ENCODE measurements at regions not wholly inside any gene's neighbourhood (a gene's known extent, or its start where the extent isn't known, plus 50 kb on each side); places are given as distances from the start of the nearest gene placed in this dataset.

- TF ChIP-seq ZHX1 (CRISPR knock-in tag; IDR thresholded peaks at IDR 0.05; ENCODE audit: low read depth): no peak
- no peak for TF ChIP-seq POLR2AphosphoS5 (IDR thresholded peaks at IDR 0.05; ENCODE audit: low read depth, low read length)
- no peak for TF ChIP-seq MED1 (CRISPR knock-in tag; IDR thresholded peaks at IDR 0.05)
- no peak for TF ChIP-seq HOXD1 (CRISPR knock-in tag; IDR thresholded peaks at IDR 0.05)
- TF ChIP-seq, protein P1, sequence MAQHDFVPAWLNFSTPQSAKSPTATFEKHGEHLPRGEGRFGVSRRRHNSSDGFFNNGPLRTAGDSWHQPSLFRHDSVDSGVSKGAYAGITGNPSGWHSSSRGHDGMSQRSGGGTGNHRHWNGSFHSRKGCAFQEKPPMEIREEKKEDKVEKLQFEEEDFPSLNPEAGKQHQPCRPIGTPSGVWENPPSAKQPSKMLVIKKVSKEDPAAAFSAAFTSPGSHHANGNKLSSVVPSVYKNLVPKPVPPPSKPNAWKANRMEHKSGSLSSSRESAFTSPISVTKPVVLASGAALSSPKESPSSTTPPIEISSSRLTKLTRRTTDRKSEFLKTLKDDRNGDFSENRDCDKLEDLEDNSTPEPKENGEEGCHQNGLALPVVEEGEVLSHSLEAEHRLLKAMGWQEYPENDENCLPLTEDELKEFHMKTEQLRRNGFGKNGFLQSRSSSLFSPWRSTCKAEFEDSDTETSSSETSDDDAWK (CRISPR knock-in tag; IDR thresholded peaks at IDR 0.05): no peak
- no peak for TF ChIP-seq YEATS2 (CRISPR knock-in tag; IDR thresholded peaks at IDR 0.05; ENCODE audit: borderline replicate concordance)
- TF ChIP-seq ASH2L (IDR thresholded peaks at IDR 0.05; ENCODE audit: insufficient read length, low read depth, low read length): no peak
- no peak for TF ChIP-seq JUND (CRISPR knock-in tag; IDR thresholded peaks at IDR 0.05)
- TF ChIP-seq DRAP1 (CRISPR knock-in tag; IDR thresholded peaks at IDR 0.05): no peak
- TF ChIP-seq ZNF24 (IDR thresholded peaks at IDR 0.05): no peak
- TF ChIP-seq ZNF816 (CRISPR knock-in tag; IDR thresholded peaks at IDR 0.05; ENCODE audit: borderline replicate concordance): no peak
- TF ChIP-seq CBFB (CRISPR knock-in tag; IDR thresholded peaks at IDR 0.05): no peak
- no peak for TF ChIP-seq XRCC5 (optimal IDR thresholded peaks at IDR 0.05; ENCODE audit: low read length)
- no peak for TF ChIP-seq POLR2A (IDR thresholded peaks at IDR 0.05; ENCODE audit: insufficient read depth in 1 of 2, low read depth in 2 of 2, low read length in 2 of 2)
- TF ChIP-seq, protein P2, sequence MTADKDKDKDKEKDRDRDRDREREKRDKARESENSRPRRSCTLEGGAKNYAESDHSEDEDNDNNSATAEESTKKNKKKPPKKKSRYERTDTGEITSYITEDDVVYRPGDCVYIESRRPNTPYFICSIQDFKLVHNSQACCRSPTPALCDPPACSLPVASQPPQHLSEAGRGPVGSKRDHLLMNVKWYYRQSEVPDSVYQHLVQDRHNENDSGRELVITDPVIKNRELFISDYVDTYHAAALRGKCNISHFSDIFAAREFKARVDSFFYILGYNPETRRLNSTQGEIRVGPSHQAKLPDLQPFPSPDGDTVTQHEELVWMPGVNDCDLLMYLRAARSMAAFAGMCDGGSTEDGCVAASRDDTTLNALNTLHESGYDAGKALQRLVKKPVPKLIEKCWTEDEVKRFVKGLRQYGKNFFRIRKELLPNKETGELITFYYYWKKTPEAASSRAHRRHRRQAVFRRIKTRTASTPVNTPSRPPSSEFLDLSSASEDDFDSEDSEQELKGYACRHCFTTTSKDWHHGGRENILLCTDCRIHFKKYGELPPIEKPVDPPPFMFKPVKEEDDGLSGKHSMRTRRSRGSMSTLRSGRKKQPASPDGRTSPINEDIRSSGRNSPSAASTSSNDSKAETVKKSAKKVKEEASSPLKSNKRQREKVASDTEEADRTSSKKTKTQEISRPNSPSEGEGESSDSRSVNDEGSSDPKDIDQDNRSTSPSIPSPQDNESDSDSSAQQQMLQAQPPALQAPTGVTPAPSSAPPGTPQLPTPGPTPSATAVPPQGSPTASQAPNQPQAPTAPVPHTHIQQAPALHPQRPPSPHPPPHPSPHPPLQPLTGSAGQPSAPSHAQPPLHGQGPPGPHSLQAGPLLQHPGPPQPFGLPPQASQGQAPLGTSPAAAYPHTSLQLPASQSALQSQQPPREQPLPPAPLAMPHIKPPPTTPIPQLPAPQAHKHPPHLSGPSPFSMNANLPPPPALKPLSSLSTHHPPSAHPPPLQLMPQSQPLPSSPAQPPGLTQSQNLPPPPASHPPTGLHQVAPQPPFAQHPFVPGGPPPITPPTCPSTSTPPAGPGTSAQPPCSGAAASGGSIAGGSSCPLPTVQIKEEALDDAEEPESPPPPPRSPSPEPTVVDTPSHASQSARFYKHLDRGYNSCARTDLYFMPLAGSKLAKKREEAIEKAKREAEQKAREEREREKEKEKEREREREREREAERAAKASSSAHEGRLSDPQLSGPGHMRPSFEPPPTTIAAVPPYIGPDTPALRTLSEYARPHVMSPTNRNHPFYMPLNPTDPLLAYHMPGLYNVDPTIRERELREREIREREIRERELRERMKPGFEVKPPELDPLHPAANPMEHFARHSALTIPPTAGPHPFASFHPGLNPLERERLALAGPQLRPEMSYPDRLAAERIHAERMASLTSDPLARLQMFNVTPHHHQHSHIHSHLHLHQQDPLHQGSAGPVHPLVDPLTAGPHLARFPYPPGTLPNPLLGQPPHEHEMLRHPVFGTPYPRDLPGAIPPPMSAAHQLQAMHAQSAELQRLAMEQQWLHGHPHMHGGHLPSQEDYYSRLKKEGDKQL (CRISPR knock-in tag; IDR thresholded peaks at IDR 0.05; ENCODE audit: low read depth): no peak
Observed at GRCh38 chr5:143464723-143465490, 61.4 kb upstream of the NR3C1 start (continued).

Data from HepG2 (cell line).